Activated naive CD4-positive, alpha-beta T cell treated with anti-CD3 and anti-CD28 coated beads for 36 hours (primary cell): ENCODE measurements at regions not wholly inside any gene's neighbourhood (a gene's known extent, or its start where the extent isn't known, plus 50 kb on each side); places are given as distances from the start of the nearest gene placed in this dataset.

Experiments
- CTCF ChIA-PET: fragments of 350-600 bp; sonication (Branson Sonifier 250); formaldehyde crosslinking; loops from one replicate; lab custom pipeline; 2021; ENCODE audit warnings: antibody characterized with exemption; lab: Charles Lee
- DNase-seq: peaks from one replicate; pipeline ENCODE4 v3.0.0-alpha.2; 2020
- H3K27ac Mint-ChIP-seq: one replicate; pipeline ENCODE4 v1.8.0; 2021; ENCODE audit warnings: mild to moderate bottlenecking, mixed read lengths
- H3K27me3 Mint-ChIP-seq: one replicate; pipeline ENCODE4 v1.8.0; 2021; ENCODE audit warnings: low read depth, mixed read lengths
- H3K36me3 Mint-ChIP-seq: one replicate; pipeline ENCODE4 v1.8.0; 2021; ENCODE audit warnings: low read depth, mixed read lengths
- H3K4me1 Mint-ChIP-seq: one replicate; pipeline ENCODE4 v1.8.0; 2021; ENCODE audit warnings: low read depth, mixed read lengths
- H3K4me3 Mint-ChIP-seq: one replicate; pipeline ENCODE4 v1.8.0; 2021; ENCODE audit warnings: mild to moderate bottlenecking, moderate library complexity, mixed read lengths
- H3K9me3 Mint-ChIP-seq: one replicate; pipeline ENCODE4 v1.8.0; 2021; ENCODE audit warnings: mixed read lengths
- intact Hi-C: fragments of 100-400 bp; cut with micrococcal nuclease; formaldehyde crosslinking; loops from one replicate; pipeline ENCODE4 v1.15.1; 2023

DNA sequence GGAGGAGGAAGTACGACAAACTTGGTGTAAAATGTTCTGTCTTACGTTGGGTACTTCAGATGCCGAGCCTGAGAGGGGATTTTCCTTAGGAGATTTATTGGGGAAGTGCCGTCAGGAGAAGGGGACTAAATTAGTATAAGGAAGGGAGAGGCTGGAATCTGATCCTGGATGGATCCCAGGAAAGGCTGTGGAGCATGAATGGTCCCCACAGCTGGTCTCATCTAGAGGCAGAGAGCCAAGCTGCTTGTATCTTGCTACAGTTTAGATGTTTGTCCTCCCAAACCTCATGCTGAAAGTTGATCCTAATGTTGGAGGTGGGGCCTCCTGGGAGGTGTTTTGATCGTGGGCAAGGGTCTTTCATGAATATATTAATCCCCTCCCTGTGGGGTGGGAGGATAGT is 798.4 kb upstream of the EEF2KMT start:
- DNase-seq = no peak
- Mint-ChIP-seq H3K9me3 (peaks cover 17% of the 10 kb centered on the region), H3K4me1 (no peaks in the 10 kb centered on the region), H3K36me3 (no peaks in the 10 kb centered on the region), H3K4me3 (no peak overlapping the region), H3K27ac (no peak overlapping the region), H3K27me3 (no peaks in the 10 kb centered on the region)
- CTCF ChIA-PET = no interaction called here
- intact Hi-C loops = no loop called here

DNA sequence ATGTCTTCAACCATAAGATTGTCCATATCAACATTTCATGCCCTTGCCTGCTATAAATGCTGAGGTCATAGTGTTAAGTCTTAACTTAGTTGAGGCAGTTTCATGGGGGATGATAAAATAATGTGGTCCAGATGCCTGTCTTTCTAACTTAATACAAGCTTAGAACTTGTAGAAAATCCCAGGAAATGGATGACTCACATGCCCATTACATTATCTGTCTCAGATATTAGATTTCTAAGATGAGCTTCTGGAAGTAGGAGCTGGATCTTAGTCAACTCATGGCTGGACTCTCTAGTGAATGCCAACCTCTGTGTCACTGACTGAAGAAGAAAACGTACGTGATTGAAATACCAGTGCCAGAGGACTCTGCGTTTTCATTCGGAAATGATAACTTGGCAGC is 797.5 kb upstream of the EEF2KMT start:
- H3K4me3 Mint-ChIP-seq = no peak overlapping the region
- no peaks in the 10 kb centered on the region for H3K36me3 Mint-ChIP-seq
- no peaks in the 10 kb centered on the region for H3K4me1 Mint-ChIP-seq
- intact Hi-C loops = no loop called here
- H3K9me3 Mint-ChIP-seq = peaks cover 13% of the 10 kb centered on the region
- CTCF ChIA-PET = no interaction called here
- H3K27ac Mint-ChIP-seq = no peak overlapping the region
- DNase-seq = no peak
- H3K27me3 Mint-ChIP-seq = no peaks in the 10 kb centered on the region

DNA sequence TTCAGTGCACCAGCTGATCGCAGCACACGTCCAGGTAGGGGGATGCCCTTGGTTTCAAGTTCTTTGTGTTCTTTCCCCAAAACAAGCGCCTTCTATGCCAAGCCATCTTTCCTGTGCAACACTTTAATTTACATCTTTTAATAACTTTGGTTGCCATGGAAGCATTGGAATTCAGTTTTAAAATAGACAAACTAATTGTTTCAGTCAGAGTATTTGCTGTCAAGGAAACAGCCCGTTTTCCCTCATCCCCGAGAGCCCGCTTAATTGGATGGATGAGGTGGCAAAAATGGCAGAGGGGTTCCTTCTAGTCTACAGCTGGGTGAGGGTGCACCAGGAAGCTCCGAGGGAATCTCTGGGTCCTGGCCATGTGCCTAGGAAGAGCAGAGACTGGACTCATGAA is 793.7 kb upstream of the EEF2KMT start:
- intact Hi-C loops = no loop called here

DNA sequence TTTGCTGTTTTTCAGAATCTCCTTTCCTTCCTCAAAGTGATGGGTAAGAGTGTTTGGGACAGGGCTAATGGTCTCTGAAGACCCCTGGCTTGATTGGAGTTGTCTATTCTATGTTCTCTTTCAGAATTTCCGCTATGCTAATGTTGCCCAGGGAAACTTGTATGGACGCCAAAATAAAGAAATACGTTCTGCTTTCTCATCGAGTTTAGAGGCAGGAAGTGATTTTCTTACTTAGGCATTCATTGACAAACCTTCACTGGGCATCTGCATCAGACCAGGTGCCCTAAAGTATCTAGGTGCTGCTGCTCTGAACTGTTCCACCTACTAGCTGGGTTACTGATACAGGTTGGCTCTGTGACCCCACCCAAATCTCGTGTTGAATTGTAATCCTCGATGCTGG is 787.9 kb upstream of the EEF2KMT start:
- Mint-ChIP-seq H3K9me3 (no peaks in the 10 kb centered on the region), H3K36me3 (no peaks in the 10 kb centered on the region), H3K4me1 (no peaks in the 10 kb centered on the region), H3K27ac (no peak overlapping the region), H3K27me3 (peaks cover 2% of the 10 kb centered on the region), H3K4me3 (no peak overlapping the region)
- CTCF ChIA-PET = no interaction called here
- no peak for DNase-seq
- intact Hi-C loops = no loop called here

More for the DNA sequence above, 793.7 kb upstream of the EEF2KMT start:
- H3K9me3 Mint-ChIP-seq = peaks cover 3% of the 10 kb centered on the region
- no peak for DNase-seq
- H3K4me3 Mint-ChIP-seq = no peak overlapping the region
- H3K27me3 Mint-ChIP-seq = peaks cover 2% of the 10 kb centered on the region
- H3K27ac Mint-ChIP-seq = no peak overlapping the region
- H3K4me1 Mint-ChIP-seq = no peaks in the 10 kb centered on the region
- CTCF ChIA-PET = no interaction called here
- H3K36me3 Mint-ChIP-seq = no peaks in the 10 kb centered on the region

DNA sequence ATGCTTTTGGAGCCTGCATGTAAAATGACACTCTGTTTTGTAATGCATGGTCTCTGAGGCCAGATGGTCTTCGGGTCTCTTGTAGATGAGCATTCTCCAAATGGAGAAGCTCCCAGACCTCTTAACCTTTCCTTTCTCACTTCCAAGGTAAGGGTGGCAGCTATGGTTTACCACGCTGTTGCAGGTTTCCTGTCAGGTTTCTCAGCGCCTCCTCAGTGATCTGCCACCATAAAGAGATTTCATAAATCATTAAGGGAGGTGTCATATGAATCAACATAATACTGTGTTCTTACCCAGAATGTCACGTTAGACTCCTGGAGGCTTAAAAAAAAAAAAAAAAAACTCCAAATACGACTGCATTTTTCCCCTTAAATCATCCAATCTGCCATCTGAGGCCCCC is 787.4 kb upstream of the EEF2KMT start:
- intact Hi-C loops = no loop called here
- Mint-ChIP-seq H3K4me3 (no peak overlapping the region), H3K27ac (no peak overlapping the region), H3K4me1 (no peaks in the 10 kb centered on the region), H3K36me3 (no peaks in the 10 kb centered on the region), H3K9me3 (no peaks in the 10 kb centered on the region), H3K27me3 (peaks cover 2% of the 10 kb centered on the region)
- no peak for DNase-seq
- CTCF ChIA-PET = no interaction called here

DNA sequence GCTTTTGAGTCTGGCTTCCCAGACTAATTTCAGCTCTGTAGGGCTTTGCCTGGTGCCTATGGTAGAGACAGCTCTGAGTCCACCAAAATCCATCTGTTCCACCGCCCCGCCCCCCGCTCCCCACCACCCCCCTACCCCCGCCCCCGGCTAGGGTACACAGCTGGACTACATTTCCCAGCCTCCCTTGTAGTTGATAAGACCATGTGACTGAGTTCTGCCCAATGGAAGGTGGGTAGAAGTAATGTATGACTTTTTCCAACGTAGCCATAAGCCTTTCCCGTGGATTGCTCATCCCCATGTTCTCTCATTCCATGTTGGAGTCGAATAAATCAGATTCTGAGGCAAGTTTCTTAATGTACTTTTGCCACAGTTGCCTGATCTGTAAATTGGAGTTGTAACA is 786.7 kb upstream of the EEF2KMT start:
- Mint-ChIP-seq H3K36me3 (no peaks in the 10 kb centered on the region), H3K4me3 (no peak overlapping the region), H3K9me3 (no peaks in the 10 kb centered on the region), H3K27ac (no peak overlapping the region), H3K27me3 (peaks cover 2% of the 10 kb centered on the region), H3K4me1 (no peaks in the 10 kb centered on the region)
- CTCF ChIA-PET = no interaction called here
- intact Hi-C loops = no loop called here
- DNase-seq = no peak

DNA sequence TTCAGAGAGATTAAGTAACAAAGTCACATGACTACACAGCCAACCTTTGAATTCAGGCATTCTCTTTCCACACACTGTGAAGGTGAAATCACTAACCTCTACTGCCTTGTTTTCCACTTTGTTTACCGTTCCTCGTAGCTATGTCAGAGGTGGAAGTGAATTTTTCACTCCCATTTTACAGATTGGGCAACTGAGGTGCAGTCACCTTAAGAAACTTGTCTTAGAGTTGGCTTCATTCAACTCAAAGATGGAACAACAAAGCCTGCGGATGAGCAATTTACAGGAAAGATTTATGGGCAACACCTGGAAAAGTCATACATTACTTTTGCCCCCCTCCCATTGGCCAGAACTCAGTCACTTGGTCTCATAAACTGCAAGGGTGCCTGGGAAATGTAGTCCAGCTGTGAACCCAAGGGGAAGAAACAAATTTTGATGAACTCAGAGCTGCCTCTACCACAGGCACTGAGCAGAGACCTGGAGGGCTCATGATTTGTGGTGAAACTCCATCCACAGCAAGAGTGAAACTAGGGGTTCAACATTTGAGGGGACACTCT is 784.6 kb upstream of the EEF2KMT start:
- DNase-seq = no peak
- H3K9me3 Mint-ChIP-seq = no peaks in the 10 kb centered on the region
- intact Hi-C loops = no loop called here
- no peaks in the 10 kb centered on the region for H3K36me3 Mint-ChIP-seq
- H3K4me1 Mint-ChIP-seq = no peaks in the 10 kb centered on the region
- no peaks in the 10 kb centered on the region for H3K27me3 Mint-ChIP-seq
- CTCF ChIA-PET = no interaction called here
- H3K4me3 Mint-ChIP-seq = no peak overlapping the region
- H3K27ac Mint-ChIP-seq = no peak overlapping the region

DNA sequence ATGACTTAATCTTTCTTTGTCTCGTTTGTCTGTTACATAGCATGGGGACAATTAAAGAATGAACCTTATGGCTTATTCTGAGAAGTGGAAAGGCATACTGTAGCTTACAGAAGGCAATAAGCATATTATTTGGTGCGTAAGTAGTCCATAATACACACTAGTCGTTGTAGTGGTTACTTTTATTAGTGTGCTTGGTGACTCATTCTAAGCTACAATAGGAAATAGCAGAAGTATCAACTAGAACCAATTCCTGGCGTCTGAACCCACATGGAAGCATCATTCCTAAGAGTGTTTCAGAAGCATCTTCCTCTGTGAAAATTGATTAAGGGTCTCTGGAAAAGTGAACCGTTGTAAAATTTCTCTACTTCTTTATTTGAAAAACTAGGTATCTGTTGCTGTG is 777.8 kb upstream of the EEF2KMT start:
- Mint-ChIP-seq H3K27me3 (no peaks in the 10 kb centered on the region), H3K4me3 (no peak overlapping the region), H3K27ac (no peak overlapping the region), H3K36me3 (no peaks in the 10 kb centered on the region), H3K9me3 (no peaks in the 10 kb centered on the region), H3K4me1 (no peaks in the 10 kb centered on the region)
- intact Hi-C loops = no loop called here
- no peak for DNase-seq
- CTCF ChIA-PET = no interaction called here

DNA sequence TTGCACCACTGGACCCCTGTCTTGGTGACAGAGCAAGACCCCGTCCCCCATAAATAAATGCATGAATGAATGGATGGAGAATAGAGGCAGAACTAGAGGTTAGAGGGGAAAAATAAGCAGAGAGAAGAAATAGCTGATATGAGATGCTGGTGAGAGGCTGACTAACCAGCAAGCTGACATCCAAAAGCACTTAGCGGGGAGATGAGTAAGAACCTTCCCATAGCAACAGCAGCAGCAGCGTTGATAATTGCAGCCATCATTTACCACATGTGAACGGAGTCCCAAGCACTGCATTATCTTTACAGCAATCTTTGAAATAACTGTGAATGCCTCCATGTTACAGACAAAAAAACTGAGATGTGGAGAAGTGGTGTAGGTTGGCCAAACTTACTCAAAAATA is 777.3 kb upstream of the EEF2KMT start:
- H3K27ac Mint-ChIP-seq = no peak overlapping the region
- no peaks in the 10 kb centered on the region for H3K9me3 Mint-ChIP-seq
- H3K27me3 Mint-ChIP-seq = no peaks in the 10 kb centered on the region
- no peak for DNase-seq
- H3K4me1 Mint-ChIP-seq = no peaks in the 10 kb centered on the region
- intact Hi-C loops = no loop called here
- CTCF ChIA-PET = no interaction called here
- H3K36me3 Mint-ChIP-seq = no peaks in the 10 kb centered on the region
- no peak overlapping the region for H3K4me3 Mint-ChIP-seq

DNA sequence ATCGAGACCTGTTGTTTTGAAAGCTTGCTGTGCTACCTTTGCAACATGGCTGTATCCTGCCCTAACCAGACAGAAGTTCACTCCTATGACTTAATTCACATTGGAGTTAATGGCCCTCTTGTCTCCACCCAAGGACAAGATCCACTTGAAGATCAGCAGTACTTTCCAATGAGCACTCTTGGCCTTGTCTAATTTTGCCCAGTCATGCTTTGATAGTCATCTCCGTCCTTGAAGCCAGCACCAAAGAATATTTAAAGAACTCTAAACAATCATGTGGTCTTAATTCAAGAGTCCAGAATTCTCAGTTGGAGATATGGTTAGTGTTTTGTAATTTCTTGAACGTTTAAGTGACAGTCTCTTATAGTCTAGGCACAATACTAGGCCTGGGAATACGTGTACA is 775.6 kb upstream of the EEF2KMT start:
- intact Hi-C loops = no loop called here
- no peak for DNase-seq
- Mint-ChIP-seq H3K4me3 (no peak overlapping the region), H3K27ac (no peak overlapping the region), H3K4me1 (no peaks in the 10 kb centered on the region), H3K36me3 (no peaks in the 10 kb centered on the region), H3K9me3 (no peaks in the 10 kb centered on the region), H3K27me3 (no peaks in the 10 kb centered on the region)
- CTCF ChIA-PET = no interaction called here

DNA sequence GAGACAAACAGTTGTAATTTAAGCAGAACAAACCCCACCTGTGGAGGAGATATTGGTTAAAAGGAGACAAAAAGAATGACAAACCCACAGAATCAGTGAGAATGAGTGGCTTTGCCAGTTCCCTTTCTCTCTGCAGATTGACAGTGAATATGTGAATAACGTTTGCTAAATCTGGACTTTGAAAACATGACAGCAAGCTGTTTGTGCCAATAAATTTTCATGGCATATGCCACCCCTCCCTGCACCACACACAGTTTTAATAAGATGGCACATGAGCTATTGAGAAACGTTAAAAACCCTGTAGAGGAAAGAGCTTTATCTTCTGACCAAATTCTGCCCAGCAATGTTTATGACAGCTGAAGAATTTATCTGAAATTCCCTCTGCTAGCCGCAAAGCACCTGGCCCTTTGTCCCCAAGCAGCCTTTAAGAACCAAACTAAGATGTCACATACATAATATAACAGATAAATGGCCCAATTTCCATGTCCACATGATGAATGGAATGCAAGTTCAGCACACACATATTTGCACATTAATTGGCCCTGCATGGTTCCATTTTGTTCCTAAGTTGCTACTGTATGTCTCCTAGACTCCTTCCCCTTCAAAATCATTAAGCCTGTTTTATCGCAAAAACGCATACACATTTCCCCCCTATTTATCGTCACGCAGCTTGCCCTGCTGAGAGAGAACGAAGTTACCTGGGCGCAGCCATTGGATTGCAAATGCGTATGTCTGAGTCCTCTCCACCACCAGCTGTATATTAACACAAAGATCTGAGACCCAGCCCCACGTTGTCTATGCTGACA is 773.5 kb upstream of the EEF2KMT start:
- Mint-ChIP-seq H3K4me3 (no peak overlapping the region), H3K27ac (no peak overlapping the region), H3K4me1 (no peaks in the 10 kb centered on the region), H3K9me3 (peaks cover 2% of the 10 kb centered on the region), H3K27me3 (no peaks in the 10 kb centered on the region), H3K36me3 (no peaks in the 10 kb centered on the region)
- intact Hi-C loops = no loop called here
- no peak for DNase-seq
- CTCF ChIA-PET = no interaction called here

DNA sequence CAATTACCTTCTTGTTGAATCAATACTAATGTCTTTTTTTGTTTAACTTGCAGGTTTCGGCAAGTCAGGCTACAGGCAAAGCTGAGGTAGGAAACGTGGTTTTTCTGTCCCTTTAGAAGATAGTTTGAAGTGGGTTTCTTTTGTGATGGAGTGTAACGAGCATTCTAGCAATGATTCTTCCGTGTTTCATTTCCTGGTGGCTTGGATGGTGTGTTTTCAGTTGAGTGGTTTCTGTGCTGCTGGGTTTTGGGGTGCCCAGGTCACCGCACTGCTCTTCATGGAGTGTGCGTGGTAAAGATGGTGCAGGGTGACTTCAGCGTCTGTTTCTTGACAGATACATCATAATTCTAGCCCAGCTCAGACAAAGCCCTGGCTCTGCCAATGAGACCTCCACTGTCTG is 769.7 kb upstream of the EEF2KMT start:
- CTCF ChIA-PET = no interaction called here
- peaks cover 5% of the 10 kb centered on the region for H3K9me3 Mint-ChIP-seq
- intact Hi-C loops = no loop called here
- H3K4me1 Mint-ChIP-seq = no peaks in the 10 kb centered on the region
- no peaks in the 10 kb centered on the region for H3K36me3 Mint-ChIP-seq
- H3K27ac Mint-ChIP-seq = no peak overlapping the region
- no peaks in the 10 kb centered on the region for H3K27me3 Mint-ChIP-seq
- no peak overlapping the region for H3K4me3 Mint-ChIP-seq
- DNase-seq = no peak

DNA sequence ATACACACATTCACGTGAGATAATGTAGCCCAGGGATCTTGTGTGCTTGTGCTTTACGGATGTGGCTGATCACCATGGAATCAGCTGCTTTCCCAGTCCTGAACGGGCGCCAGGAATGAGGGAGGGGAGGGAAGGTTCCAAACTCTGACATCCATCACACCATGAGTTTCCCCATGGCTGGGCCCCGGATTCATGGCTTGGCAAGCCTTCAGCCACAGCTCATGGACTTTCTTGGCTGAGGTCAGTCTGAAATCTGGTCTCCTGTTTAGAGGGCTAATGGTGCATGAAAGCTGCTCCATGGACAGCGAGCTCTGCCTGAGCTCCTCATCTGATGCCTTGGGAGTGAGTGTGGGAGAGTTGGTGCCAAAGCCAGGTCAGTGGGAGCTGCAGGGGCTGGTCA is 767.6 kb upstream of the EEF2KMT start:
- no peaks in the 10 kb centered on the region for H3K4me1 Mint-ChIP-seq
- H3K36me3 Mint-ChIP-seq = no peaks in the 10 kb centered on the region
- DNase-seq = no peak
- intact Hi-C loops = no loop called here
- H3K9me3 Mint-ChIP-seq = peaks cover 5% of the 10 kb centered on the region
- no peak overlapping the region for H3K4me3 Mint-ChIP-seq
- no peaks in the 10 kb centered on the region for H3K27me3 Mint-ChIP-seq
- no peak overlapping the region for H3K27ac Mint-ChIP-seq
- CTCF ChIA-PET = interaction anchor here (0.9 kb wide), 1 partner anchor 12 kb away, joined by 3 read pairs; no protein-coding TSS in a partner anchor
